ENCODE measurements at regions not wholly inside any gene's neighbourhood (a gene's known extent, or its start where the extent isn't known, plus 50 kb on each side); places are given as distances from the start of the nearest gene placed in this dataset.
"Not testable (repeated sequence)": the region's sequence is repeated elsewhere in the genome, so short reads cannot be mapped to it uniquely, and the experiment has no call there.

GRCh38 chr13:101003566-101003965, 329.0 kb upstream of the TMTC4 start:
- no peak for DNase-seq

- DNase-seq: no peak
Observed at GRCh38 chr13:100989392-100989791, 314.8 kb upstream of the TMTC4 start.

GRCh38 chr13:100988921-100989320, 314.3 kb upstream of the TMTC4 start:
- DNase-seq: no peak

GRCh38 chr13:100987948-100988347, 313.4 kb upstream of the TMTC4 start:
- DNase-seq: no peak

- DNase-seq: no peak
Observed at GRCh38 chr13:100986571-100986970, 312.0 kb upstream of the TMTC4 start.

- no peak for DNase-seq
Observed at GRCh38 chr13:100984085-100984705, 309.6 kb upstream of the TMTC4 start.

- no peak for DNase-seq
Observed at GRCh38 chr13:100983111-100983510, 308.5 kb upstream of the TMTC4 start.

- DNase-seq: no peak
Observed at GRCh38 chr13:100980171-100980570, 305.6 kb upstream of the TMTC4 start.

- no peak for DNase-seq
Observed at GRCh38 chr13:100977841-100978240, 303.2 kb upstream of the TMTC4 start.

- no peak for DNase-seq
Observed at GRCh38 chr13:100976993-100977392, 302.4 kb upstream of the TMTC4 start.

- not testable (repeated sequence) for DNase-seq
Observed at GRCh38 chr13:100975666-100976065, 301.1 kb upstream of the TMTC4 start.

GRCh38 chr13:100962585-100962984, 288.0 kb upstream of the TMTC4 start:
- no peak for DNase-seq

GRCh38 chr13:100961186-100961585, 286.6 kb upstream of the TMTC4 start:
- DNase-seq: no peak

GRCh38 chr13:100958831-100959230, 284.2 kb upstream of the TMTC4 start:
- DNase-seq: no peak

- no peak for DNase-seq
Observed at GRCh38 chr13:100957741-100958140, 283.1 kb upstream of the TMTC4 start.

- DNase-seq: no peak
Observed at GRCh38 chr13:100954430-100955305, 280.1 kb upstream of the TMTC4 start.

- DNase-seq: no peak
Observed at GRCh38 chr13:100951016-100951415, 276.4 kb upstream of the TMTC4 start.

GRCh38 chr13:100948937-100949336, 274.3 kb upstream of the TMTC4 start:
- DNase-seq: not testable (repeated sequence)

GRCh38 chr13:100946588-100946987, 272.0 kb upstream of the TMTC4 start:
- no peak for DNase-seq

GRCh38 chr13:100944791-100945345, 270.3 kb upstream of the TMTC4 start:
- no peak for DNase-seq

GRCh38 chr13:100942742-100943141, 268.1 kb upstream of the TMTC4 start:
- no peak for DNase-seq

GRCh38 chr13:100941377-100942368, 267.1 kb upstream of the TMTC4 start:
- DNase-seq: no peak

GRCh38 chr13:100940658-100941057, 266.1 kb upstream of the TMTC4 start:
- no peak for DNase-seq

Data from NCI-H510A treated with DMSO at 0.1 percent for 48 hours (cell line).